Neural cell (in vitro differentiated cells): ENCODE measurements at regions not wholly inside any gene's neighbourhood (a gene's known extent, or its start where the extent isn't known, plus 50 kb on each side); places are given as distances from the start of the nearest gene placed in this dataset.

Experiments
- CTCF ChIP-seq: fragments of 450-650 bp; IDR thresholded peaks from 2 replicates; pipeline ENCODE4 v1.5.1; 2014; ENCODE audit warnings: antibody characterized with exemption, mild to moderate bottlenecking, moderate library complexity; ENCODE audit not compliant: poor library complexity, severe bottlenecking
- TF ChIP-seq, protein P1 (sequence below): IDR thresholded peaks from 2 replicates; pipeline ENCODE4 v1.6.1; 2012; ENCODE audit warnings: borderline replicate concordance

DNA sequence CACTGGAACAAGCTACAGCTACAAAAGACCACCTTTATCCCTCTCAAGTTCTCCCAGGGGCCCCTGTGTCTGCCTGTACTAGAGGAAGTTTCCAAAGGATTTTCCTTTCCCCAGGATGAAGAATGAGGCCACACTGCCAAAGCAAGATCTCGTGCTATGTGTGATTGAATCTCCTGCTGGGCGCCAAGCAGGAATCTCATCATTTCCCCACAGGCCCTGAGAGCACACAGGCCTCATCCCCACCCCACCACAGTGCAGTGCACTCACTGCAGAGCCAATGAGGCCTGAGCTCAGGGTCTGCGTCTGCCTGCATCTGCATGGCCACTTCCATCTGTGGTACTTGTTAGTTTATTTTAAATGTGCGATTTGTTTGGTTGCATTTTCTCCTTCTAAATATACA, 387.4 kb upstream of the ASIC2 start:
- TF ChIP-seq, protein P1, sequence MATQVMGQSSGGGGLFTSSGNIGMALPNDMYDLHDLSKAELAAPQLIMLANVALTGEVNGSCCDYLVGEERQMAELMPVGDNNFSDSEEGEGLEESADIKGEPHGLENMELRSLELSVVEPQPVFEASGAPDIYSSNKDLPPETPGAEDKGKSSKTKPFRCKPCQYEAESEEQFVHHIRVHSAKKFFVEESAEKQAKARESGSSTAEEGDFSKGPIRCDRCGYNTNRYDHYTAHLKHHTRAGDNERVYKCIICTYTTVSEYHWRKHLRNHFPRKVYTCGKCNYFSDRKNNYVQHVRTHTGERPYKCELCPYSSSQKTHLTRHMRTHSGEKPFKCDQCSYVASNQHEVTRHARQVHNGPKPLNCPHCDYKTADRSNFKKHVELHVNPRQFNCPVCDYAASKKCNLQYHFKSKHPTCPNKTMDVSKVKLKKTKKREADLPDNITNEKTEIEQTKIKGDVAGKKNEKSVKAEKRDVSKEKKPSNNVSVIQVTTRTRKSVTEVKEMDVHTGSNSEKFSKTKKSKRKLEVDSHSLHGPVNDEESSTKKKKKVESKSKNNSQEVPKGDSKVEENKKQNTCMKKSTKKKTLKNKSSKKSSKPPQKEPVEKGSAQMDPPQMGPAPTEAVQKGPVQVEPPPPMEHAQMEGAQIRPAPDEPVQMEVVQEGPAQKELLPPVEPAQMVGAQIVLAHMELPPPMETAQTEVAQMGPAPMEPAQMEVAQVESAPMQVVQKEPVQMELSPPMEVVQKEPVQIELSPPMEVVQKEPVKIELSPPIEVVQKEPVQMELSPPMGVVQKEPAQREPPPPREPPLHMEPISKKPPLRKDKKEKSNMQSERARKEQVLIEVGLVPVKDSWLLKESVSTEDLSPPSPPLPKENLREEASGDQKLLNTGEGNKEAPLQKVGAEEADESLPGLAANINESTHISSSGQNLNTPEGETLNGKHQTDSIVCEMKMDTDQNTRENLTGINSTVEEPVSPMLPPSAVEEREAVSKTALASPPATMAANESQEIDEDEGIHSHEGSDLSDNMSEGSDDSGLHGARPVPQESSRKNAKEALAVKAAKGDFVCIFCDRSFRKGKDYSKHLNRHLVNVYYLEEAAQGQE = no peak
- TF ChIP-seq CTCF = no peak
